NCI-H82 (cell line): ENCODE measurements at regions not wholly inside any gene's neighbourhood (a gene's known extent, or its start where the extent isn't known, plus 50 kb on each side); places are given as distances from the start of the nearest gene placed in this dataset.
"Not testable (repeated sequence)": the region's sequence is repeated elsewhere in the genome, so short reads cannot be mapped to it uniquely, and the experiment has no call there.

Source experiments
- DNase-seq: peaks from one replicate; lab custom pipeline; 2025; lab: John Stamatoyannopoulos, UW

DNA sequence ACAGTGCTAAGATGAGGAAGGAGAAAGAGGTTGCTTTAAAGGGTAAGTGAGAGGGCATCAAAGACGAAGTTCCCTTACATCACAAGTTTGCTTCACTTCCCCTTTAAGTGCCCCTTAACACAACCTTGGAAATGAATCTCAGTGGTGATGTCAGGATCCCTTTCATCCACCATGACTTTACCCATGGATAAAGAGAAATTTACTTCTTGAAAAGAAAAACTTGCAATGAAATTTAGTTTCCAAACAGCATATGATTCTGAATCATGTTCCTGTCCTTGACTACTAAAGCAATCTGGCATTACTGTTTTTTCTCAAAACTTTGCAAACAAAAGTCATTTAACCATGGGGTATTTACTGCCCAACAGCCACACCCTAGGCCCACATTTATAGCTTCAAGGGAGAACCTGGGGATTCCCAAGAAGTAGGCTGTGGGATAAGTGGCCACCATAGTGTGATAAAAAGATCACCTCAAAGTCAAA lies 135.9 kb downstream of the ITGB8 start:
- no peak for DNase-seq

GRCh38 chr7:20470082-20470481 lies 139.4 kb downstream of the ITGB8 start:
- DNase-seq, result no peak

- DNase-seq, result no peak
Observed at GRCh38 chr7:20470726-20471125, 140.0 kb downstream of the ITGB8 start.

GRCh38 chr7:20474249-20474648 lies 141.2 kb upstream of the ABCB5 start:
- no peak for DNase-seq

DNA sequence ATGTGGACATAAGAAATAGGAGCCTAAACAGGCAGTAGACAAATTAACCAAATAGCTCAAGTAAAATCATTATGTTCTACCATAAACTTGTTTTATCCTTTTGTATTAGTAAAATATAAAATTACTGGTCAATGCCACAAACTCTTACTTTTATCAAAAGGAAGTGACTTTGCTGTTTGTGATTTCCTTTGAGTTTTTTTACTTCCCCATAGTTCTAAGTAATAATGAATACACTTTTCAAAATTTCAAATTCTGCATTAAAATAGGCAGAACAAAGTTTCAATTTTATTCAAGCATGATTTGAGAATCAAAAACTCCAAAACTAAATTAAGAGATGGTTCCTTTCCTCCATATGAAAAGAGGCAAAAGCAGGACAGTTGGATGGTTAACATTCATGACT lies 139.7 kb upstream of the ABCB5 start:
- no peak for DNase-seq

GRCh38 chr7:20477067-20477466 lies 138.4 kb upstream of the ABCB5 start:
- no peak for DNase-seq

DNA sequence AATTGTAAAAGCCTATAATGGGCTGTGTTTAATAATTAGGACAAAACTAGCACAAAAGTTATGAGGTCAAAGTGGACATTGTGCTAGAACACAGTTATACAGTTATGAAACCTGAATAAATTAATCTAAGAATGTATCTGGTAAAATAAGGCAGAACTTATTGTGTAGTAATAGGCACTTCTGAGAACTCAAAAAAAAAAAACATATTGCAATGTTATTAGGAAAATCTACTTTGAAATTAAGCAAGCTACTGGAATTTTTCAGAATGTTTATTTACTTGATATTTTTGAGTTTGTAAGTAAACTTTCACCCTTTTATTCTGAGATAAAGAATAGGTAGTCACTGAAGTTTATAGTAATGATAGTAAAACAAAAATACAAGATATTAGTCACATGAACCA lies 135.8 kb upstream of the ABCB5 start:
- DNase-seq, result no peak

DNA sequence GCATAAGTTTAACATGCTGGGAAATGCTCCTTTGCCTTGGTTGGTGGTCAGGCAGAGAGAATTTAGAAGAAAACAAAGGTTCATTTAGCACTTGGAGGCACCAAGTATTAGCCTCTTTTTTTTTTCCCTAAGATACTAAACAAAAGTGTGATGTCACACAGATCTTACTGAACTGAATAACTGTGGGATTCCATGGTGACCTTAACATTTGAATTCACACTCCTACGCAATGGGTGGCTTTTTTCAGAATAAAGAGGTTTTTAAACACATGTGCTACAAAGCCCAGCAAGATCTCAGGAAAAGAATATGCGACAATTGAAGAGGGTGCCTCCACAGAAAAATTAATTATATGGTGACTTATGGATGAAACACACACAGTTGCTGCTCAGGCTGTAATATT lies 133.4 kb upstream of the ABCB5 start:
- no peak for DNase-seq

DNA sequence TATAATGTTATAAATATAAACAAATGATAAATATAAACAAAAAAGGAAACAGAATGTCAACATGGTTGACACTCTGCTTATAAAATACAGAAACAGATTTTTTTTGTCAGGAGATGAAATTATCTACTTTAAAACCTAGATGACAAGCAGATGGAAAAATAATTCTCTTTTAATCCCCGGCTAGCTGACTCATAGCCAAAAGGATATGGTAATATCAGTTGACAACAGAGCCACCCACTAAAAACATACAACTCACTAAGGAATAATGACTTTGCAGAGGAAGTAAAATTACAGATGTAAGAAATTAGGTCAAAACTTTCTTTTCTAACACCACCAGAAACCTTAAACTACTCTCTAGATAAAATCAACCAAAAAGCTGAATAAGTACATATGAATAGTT lies 131.1 kb upstream of the ABCB5 start:
- no peak for DNase-seq

DNA sequence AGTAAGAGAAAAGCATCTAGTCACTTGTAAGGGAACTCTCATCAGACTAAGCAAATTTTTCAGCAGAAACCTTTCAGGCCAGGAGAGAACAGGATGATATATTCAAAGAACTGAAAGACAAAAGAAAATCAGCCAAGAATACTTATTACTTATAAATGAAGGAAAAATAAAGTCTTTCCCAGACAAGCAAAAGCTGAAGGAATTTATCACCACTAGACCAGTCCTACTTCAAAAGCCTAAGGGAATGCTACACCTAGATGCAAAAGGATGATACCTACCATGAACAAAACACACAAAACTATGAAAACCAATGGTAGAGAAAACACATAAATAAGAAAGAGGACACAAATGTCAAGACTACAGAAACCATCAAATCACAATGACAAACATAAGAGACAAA lies 126.6 kb upstream of the ABCB5 start:
- DNase-seq, result no peak

DNA sequence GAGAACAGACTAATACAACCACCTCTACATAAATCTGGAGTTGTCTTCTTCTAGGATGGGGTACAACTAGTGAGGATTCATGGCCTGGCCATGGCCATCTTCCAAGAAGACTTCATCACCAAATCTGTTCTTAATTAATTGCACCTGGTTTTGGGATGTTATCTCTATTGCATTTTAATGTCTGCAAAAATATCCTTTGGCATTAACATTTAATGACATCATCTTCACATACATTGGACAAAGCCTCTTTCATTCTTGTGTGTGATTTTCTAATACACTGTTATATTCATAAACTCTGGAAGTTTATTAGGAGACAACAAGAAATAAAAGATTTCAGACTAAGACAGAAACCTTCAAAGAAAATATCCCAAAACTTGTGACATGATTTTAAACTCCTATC lies 124.2 kb upstream of the ABCB5 start:
- no peak for DNase-seq

GRCh38 chr7:20494566-20494965 lies 120.9 kb upstream of the ABCB5 start:
- DNase-seq, result peak; percentile 10

DNA sequence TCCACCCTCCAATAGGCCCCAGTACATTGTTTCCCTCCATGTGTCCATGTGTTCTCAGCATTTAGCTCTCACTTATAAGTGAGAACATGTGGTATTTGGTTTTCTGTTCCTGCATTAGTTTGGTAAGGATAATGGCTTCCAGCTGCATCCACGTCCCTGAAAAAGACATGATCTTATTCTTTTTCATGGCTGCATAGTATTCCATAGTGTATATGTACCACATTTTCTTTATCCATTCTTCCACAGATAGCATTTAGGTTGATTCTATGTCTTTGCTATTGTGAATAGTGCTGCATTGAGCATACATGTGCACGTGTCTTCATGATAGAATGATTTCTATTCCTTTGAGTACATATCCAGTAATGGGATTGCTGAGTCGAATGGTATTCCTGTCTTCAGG lies 114.0 kb upstream of the ABCB5 start:
- DNase-seq, result not testable (repeated sequence)

DNA sequence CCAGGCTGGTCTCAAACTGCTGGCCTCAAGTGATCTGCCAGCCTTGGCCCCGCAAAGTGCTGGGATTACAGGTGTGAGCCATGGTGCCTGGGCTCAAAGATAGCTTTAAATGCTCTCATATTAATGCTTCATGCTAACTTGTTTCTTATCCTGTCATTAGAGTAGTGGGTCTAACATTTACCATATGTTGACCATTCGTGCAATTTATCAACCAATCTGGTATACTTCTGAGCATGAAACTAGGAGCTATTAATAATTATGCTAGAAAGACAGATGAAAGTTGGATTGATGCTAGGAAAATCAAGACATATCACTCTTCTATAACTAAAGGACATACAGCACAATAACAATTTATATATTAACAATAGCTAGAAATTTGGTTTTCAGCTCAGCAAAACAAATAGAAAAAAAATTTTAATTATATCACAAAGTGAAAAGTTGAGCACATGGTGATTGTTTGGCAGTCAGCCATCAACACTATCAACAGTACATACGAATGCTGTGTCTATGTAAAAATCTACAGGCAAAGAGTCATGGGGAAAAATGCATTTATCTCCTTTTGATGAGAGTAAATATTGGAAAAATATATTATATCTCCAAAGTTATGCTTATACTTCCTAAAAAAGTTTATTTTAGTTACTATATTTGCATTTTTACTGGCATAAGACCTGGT lies 112.1 kb upstream of the ABCB5 start:
- DNase-seq, result no peak

GRCh38 chr7:20504060-20504459 lies 111.4 kb upstream of the ABCB5 start:
- DNase-seq, result no peak

DNA sequence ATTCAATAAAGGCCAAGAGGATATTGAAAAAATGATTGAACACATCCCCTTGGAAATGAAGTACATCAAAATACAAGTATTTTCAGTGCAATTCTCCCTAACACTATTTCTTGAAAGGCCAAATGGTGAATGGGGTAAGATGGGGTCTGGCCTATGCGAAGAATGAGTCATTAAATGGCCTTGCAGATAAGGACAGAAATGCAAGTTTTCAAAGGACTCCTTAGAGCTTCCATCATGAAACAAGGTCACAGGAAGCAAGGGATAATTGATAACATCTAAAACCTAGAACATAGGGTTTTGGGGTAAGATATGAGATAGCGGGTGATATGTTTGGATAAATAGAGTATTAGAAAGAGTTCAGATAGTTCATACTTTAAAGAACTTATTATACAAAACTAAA lies 109.3 kb upstream of the ABCB5 start:
- DNase-seq, result no peak

- no peak for DNase-seq
Observed at GRCh38 chr7:20507157-20507556, 108.3 kb upstream of the ABCB5 start.

DNA sequence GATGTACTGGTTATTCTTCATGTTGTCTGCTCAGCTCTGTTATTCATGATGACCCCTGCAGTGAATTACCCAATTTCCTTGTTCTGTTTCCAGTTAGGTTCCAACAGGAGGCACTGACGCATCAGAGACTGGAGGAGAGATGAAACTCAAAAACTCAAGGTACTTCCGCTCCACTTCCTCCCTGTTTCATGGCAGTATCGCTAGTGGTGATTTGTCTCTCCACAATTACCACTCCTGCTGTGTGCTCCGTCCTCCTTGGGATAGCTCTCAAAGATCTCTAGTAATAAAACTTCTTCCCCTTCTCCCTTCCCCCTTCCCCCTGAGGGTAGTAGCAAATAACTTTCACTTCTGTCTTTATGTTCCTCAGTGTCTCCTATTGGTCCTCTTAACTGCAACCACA lies 107.4 kb upstream of the ABCB5 start:
- no peak for DNase-seq

DNA sequence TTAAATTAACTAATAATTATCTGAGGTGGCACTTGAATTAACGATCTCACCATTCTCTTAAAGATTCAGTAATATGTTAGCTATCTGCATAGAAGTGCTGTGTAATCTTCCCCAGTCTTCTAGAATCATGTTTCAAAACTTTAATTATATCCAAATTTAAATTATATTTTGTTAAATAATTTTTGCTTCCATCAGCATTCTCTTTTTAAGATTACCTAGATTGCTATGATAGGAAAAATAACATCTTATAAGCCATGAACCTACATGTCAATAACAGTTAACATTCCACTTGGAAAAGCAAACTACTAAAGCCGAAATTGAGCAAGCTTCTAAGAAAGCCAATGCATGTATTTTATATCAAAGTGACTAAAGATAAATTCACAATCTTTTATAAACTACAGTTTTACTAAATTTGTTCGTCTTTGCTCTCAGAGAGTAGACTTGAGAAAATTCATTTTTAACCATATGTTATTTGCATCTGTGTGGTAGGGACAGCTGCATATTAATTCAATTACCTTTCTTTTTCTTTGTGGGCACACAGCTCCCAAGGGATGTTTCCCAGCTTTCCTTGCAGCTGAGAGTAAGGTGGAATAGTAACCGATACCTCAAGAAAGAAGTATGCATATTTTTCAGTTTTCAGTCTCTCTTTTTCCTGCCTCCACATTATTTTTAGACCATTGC lies 105.4 kb upstream of the ABCB5 start:
- peak; percentile 39 for DNase-seq

GRCh38 chr7:20510573-20510900 lies 104.9 kb upstream of the ABCB5 start:
- no peak for DNase-seq

- no peak for DNase-seq
Observed at GRCh38 chr7:20513341-20513740, 102.1 kb upstream of the ABCB5 start.

DNA sequence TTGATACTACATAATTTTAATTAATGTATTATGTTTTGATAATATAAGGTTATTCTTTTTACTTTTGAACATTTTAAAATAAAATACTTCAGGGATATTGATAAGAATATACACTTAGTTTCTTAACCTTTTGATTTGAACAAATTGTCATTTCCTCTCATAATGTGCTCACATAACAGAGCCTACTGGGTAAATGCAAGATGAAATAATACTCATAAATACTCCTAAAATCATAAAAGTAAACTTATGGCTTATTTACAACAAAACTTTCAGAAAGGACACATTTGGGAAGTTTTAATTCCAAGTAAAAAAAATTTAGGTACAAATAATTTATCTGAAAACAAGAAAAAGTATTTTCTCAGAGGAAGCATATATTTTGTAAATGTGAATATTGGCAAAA lies 101.6 kb upstream of the ABCB5 start:
- no peak for DNase-seq

DNA sequence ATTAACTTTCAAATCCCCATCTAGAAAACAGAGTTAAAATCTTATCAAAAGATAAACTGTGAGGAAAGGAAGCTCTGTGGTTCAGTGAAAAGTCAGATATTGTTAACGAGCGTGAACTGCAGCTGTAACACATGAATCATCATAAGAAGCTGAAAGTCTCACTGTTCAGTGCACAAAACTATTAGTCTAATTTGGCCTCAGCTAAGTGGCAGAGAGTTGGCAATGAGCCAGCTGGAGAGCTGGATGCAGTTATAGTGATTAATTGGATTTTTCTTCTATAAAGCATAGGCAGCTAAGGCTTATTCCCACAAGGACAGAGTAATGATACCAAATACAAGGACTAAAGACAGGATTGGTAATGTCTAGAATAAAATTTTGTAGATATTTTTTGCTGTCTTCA lies 101.1 kb upstream of the ABCB5 start:
- DNase-seq, result peak; percentile 98

DNA sequence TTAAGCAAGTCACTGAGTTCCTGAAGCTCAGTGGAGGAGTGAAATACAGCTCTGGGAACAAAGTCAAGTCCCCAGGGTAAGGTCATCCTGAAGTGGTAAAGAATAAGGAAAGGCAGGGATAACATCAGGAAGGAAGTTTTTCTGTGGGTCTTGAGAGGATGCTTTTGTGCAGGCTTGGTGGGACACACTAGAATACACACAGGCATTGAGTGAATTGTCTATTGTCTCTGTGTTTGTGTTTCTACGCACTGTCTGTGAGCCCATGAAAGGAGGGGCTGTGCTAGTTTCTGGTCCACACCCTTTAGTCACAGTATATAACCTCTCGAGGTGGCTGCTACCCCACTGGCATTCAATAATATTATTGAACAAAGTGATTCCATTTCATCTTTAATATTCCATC lies 95.8 kb upstream of the ABCB5 start:
- DNase-seq, result no peak
